ENCODE measurements at regions not wholly inside any gene's neighbourhood (a gene's known extent, or its start where the extent isn't known, plus 50 kb on each side); places are given as distances from the start of the nearest gene placed in this dataset.

GRCh38 chr13:94778585-94778984, 66.2 kb upstream of the SOX21 start:
- Histone ChIP-seq H3K36me3 (ENCODE audit: control insufficient read depth, insufficient read depth, low read length, severe bottlenecking) (no peaks in the 10 kb centered on the region), H3K4me1 (ENCODE audit: control insufficient read depth, insufficient read depth, low read length) (no peaks in the 10 kb centered on the region), H3K4me3 (ENCODE audit: low read length) (no peak overlapping the region), H3K27me3 (replicated peaks; ENCODE audit: control insufficient read depth, insufficient read depth, low read length) (peaks cover 3% of the 10 kb centered on the region), H3K9ac (ENCODE audit: low read length) (no peak overlapping the region), H3K9me3 (ENCODE audit: control insufficient read depth, low read length) (no peaks in the 10 kb centered on the region)
- no peak for DNase-seq (ENCODE audit: low read depth)

GRCh38 chr13:94776956-94777355, 64.6 kb upstream of the SOX21 start:
- peaks cover 3% of the 10 kb centered on the region for H3K27me3 ChIP-seq (replicated peaks; ENCODE audit: control insufficient read depth, insufficient read depth, low read length)

DNA sequence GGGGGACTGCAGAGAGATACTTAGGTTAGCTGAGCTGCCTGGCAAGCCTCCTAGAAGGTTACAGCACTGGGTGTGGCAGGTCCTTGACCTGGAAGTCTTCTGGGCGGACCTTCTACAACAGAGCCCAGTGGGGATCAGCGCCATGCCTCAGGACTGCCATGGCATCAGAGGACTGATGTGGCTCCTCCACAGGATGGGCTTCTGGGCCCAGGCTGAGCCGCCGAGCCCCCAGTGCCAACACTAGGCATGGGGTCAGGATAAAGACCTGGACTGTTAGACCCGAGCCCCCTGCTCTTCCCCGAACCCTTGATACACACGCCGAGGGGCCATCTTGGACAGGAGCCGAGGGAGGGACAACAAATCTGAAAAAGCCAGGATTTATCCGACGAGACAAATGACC, 64.0 kb upstream of the SOX21 start:
- H3K27me3 ChIP-seq (replicated peaks; ENCODE audit: control insufficient read depth, insufficient read depth, low read length): peaks cover 3% of the 10 kb centered on the region
- no peaks in the 10 kb centered on the region for H3K9me3 ChIP-seq (ENCODE audit: control insufficient read depth, low read length)
- no peak overlapping the region for H3K4me3 ChIP-seq (ENCODE audit: low read length)
- H3K36me3 ChIP-seq (ENCODE audit: control insufficient read depth, insufficient read depth, low read length, severe bottlenecking): no peaks in the 10 kb centered on the region
- H3K4me1 ChIP-seq (ENCODE audit: control insufficient read depth, insufficient read depth, low read length): no peaks in the 10 kb centered on the region
- H3K9ac ChIP-seq (ENCODE audit: low read length): no peak overlapping the region
- no peak for DNase-seq (ENCODE audit: low read depth)

More at GRCh38 chr13:94776956-94777355, 64.6 kb upstream of the SOX21 start:
- Histone ChIP-seq H3K4me1 (ENCODE audit: control insufficient read depth, insufficient read depth, low read length) (no peaks in the 10 kb centered on the region), H3K36me3 (ENCODE audit: control insufficient read depth, insufficient read depth, low read length, severe bottlenecking) (no peaks in the 10 kb centered on the region), H3K9me3 (ENCODE audit: control insufficient read depth, low read length) (no peaks in the 10 kb centered on the region), H3K9ac (ENCODE audit: low read length) (no peak overlapping the region), H3K4me3 (ENCODE audit: low read length) (no peak overlapping the region)
- DNase-seq (ENCODE audit: low read depth): no peak

DNA sequence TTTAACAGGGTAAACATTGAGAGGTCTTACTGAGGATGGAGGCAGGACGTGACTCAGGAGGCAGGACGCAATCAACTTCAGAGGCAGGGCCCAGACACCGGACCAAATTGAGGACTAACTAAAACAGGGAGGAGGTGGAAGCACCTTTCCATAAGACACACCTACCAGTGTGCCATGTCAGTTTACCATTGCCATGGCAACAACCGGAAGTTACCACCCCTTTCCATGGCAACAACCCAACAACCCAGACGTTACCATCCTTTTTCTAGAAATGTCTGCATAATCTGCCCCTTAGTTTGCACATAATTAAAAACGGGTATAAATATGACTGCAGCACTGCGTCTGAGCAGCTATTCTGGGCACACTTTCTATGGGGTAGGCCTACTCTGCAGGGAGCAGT, 53.5 kb upstream of the SOX21 start:
- Histone ChIP-seq H3K36me3 (ENCODE audit: control insufficient read depth, insufficient read depth, low read length, severe bottlenecking) (no peaks in the 10 kb centered on the region), H3K27me3 (replicated peaks; ENCODE audit: control insufficient read depth, insufficient read depth, low read length) (peaks cover 12% of the 10 kb centered on the region), H3K4me1 (ENCODE audit: control insufficient read depth, insufficient read depth, low read length) (no peaks in the 10 kb centered on the region), H3K4me3 (ENCODE audit: low read length) (no peak overlapping the region), H3K9me3 (ENCODE audit: control insufficient read depth, low read length) (peaks cover 6% of the 10 kb centered on the region), H3K9ac (ENCODE audit: low read length) (no peak overlapping the region)
- DNase-seq (ENCODE audit: low read depth): no peak

- Histone ChIP-seq H3K4me3 (ENCODE audit: low read length) (no peak overlapping the region), H3K9ac (ENCODE audit: low read length) (no peak overlapping the region), H3K36me3 (ENCODE audit: control insufficient read depth, insufficient read depth, low read length, severe bottlenecking) (no peaks in the 10 kb centered on the region), H3K4me1 (ENCODE audit: control insufficient read depth, insufficient read depth, low read length) (no peaks in the 10 kb centered on the region), H3K9me3 (ENCODE audit: control insufficient read depth, low read length) (peaks cover 7% of the 10 kb centered on the region), H3K27me3 (replicated peaks; ENCODE audit: control insufficient read depth, insufficient read depth, low read length) (peaks cover 13% of the 10 kb centered on the region)
- DNase-seq (ENCODE audit: low read depth): no peak
Observed at GRCh38 chr13:94764576-94765321, 52.4 kb upstream of the SOX21 start.
